ENCODE measurements at regions not wholly inside any gene's neighbourhood (a gene's known extent, or its start where the extent isn't known, plus 50 kb on each side); places are given as distances from the start of the nearest gene placed in this dataset.

GRCh38 chr3:124656531-124656930 lies 73.7 kb upstream of the UMPS start:
- no peak for DNase-seq (ENCODE audit: low read depth)
- no peak for TF ChIP-seq CTCF (IDR thresholded peaks at IDR 0.05; ENCODE audit: insufficient read depth, low read length, poor library complexity, severe bottlenecking)
- Histone ChIP-seq H3K27me3 (ENCODE audit: control insufficient read depth, insufficient read depth, low read length) (no peaks in the 10 kb centered on the region), H3K4me3 (ENCODE audit: low read depth, low read length) (no peak overlapping the region), H3K36me3 (ENCODE audit: control insufficient read depth, insufficient read depth, low read length) (no peaks in the 10 kb centered on the region)

- Histone ChIP-seq H3K36me3 (ENCODE audit: control insufficient read depth, insufficient read depth, low read length) (no peaks in the 10 kb centered on the region), H3K27me3 (ENCODE audit: control insufficient read depth, insufficient read depth, low read length) (no peaks in the 10 kb centered on the region), H3K4me3 (ENCODE audit: low read depth, low read length) (no peak overlapping the region)
- DNase-seq (ENCODE audit: low read depth), result no peak
- no peak for TF ChIP-seq CTCF (IDR thresholded peaks at IDR 0.05; ENCODE audit: insufficient read depth, low read length, poor library complexity, severe bottlenecking)
Observed at GRCh38 chr3:124657138-124657537, 73.1 kb upstream of the UMPS start.

GRCh38 chr3:124658270-124658669 lies 72.0 kb upstream of the UMPS start:
- DNase-seq (ENCODE audit: low read depth), result no peak
- Histone ChIP-seq H3K27me3 (ENCODE audit: control insufficient read depth, insufficient read depth, low read length) (no peaks in the 10 kb centered on the region), H3K36me3 (ENCODE audit: control insufficient read depth, insufficient read depth, low read length) (no peaks in the 10 kb centered on the region), H3K4me3 (ENCODE audit: low read depth, low read length) (no peak overlapping the region)
- no peak for TF ChIP-seq CTCF (IDR thresholded peaks at IDR 0.05; ENCODE audit: insufficient read depth, low read length, poor library complexity, severe bottlenecking)

- no peak for DNase-seq (ENCODE audit: low read depth)
- no peaks in the 10 kb centered on the region for H3K36me3 ChIP-seq (ENCODE audit: control insufficient read depth, insufficient read depth, low read length)
- no peaks in the 10 kb centered on the region for H3K27me3 ChIP-seq (ENCODE audit: control insufficient read depth, insufficient read depth, low read length)
- TF ChIP-seq CTCF (IDR thresholded peaks at IDR 0.05; ENCODE audit: insufficient read depth, low read length, poor library complexity, severe bottlenecking), result no peak
- no peak overlapping the region for H3K4me3 ChIP-seq (ENCODE audit: low read depth, low read length)
Observed at GRCh38 chr3:124659175-124659574, 71.1 kb upstream of the UMPS start.

- Histone ChIP-seq H3K27me3 (ENCODE audit: control insufficient read depth, insufficient read depth, low read length) (no peaks in the 10 kb centered on the region), H3K4me3 (ENCODE audit: low read depth, low read length) (no peak overlapping the region), H3K36me3 (ENCODE audit: control insufficient read depth, insufficient read depth, low read length) (no peaks in the 10 kb centered on the region)
- no peak for TF ChIP-seq CTCF (IDR thresholded peaks at IDR 0.05; ENCODE audit: insufficient read depth, low read length, poor library complexity, severe bottlenecking)
- DNase-seq (ENCODE audit: low read depth), result no peak
Observed at GRCh38 chr3:124660599-124660998, 69.7 kb upstream of the UMPS start.

GRCh38 chr3:124663690-124664089 lies 66.6 kb upstream of the UMPS start:
- H3K27me3 ChIP-seq (ENCODE audit: control insufficient read depth, insufficient read depth, low read length), result no peaks in the 10 kb centered on the region
- no peak for TF ChIP-seq CTCF (IDR thresholded peaks at IDR 0.05; ENCODE audit: insufficient read depth, low read length, poor library complexity, severe bottlenecking)
- no peak for DNase-seq (ENCODE audit: low read depth)
- no peak overlapping the region for H3K4me3 ChIP-seq (ENCODE audit: low read depth, low read length)
- H3K36me3 ChIP-seq (ENCODE audit: control insufficient read depth, insufficient read depth, low read length), result no peaks in the 10 kb centered on the region
